ENCODE measurements at regions not wholly inside any gene's neighbourhood (a gene's known extent, or its start where the extent isn't known, plus 50 kb on each side); places are given as distances from the start of the nearest gene placed in this dataset.
"Not testable (repeated sequence)": the region's sequence is repeated elsewhere in the genome, so short reads cannot be mapped to it uniquely, and the experiment has no call there.

- DNase-seq = no peak
Observed at GRCh38 chr20:57835588-57836455, 126.0 kb upstream of the PMEPA1 start.

DNA sequence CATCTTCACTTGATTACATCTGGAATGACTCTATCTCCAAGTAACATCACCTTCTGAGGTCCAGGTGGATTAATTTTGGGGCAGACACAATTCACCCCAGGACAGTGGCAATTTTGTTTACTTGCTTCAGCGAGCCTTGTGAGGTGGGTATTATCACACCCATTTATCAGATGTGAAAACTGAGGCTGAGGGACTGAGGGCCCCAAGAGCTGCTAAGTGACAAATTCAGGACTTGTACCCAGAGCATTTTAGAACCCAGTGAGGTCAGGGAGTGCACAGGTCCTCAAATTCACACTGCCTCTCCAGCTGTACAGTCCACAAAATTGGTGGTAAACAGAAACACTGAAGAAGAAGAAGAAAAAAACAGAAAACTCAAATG lies 125.2 kb upstream of the PMEPA1 start:
- DNase-seq = no peak

- DNase-seq = no peak
Observed at GRCh38 chr20:57834306-57835073, 124.7 kb upstream of the PMEPA1 start.

- no peak for DNase-seq
Observed at GRCh38 chr20:57831993-57832585, 122.3 kb upstream of the PMEPA1 start.

DNA sequence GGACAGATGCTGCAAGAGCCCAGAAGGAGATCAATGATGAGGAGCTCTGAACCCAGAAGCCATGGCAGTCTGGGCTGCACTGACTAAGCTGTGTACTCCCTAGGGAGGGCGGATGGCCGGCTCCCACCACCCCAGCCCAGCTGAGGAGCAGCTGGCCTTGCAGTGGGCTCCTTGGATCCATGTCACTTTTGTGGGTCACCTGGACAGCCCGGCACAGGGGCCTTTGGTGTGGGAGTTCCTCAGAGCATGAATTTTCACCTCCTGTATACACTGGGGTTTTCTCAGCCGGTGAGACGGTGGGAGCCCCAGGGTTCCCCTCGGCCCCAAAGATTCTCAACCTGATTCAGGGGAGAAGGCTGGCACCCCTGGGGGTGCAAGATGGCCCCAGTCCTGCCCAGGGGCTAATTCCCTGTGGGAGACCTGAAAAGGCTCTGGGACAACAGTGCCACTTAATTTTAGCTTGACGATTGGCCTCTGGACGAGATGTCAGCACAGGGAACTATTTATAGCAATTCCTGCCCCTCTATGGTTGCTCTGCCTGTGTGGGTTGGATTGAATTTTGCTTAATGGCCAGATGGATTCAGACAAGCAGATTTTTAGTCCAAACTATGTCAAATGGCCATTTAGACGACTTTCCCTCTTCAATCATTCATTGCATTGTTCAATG lies 121.6 kb upstream of the PMEPA1 start:
- no peak for DNase-seq

DNA sequence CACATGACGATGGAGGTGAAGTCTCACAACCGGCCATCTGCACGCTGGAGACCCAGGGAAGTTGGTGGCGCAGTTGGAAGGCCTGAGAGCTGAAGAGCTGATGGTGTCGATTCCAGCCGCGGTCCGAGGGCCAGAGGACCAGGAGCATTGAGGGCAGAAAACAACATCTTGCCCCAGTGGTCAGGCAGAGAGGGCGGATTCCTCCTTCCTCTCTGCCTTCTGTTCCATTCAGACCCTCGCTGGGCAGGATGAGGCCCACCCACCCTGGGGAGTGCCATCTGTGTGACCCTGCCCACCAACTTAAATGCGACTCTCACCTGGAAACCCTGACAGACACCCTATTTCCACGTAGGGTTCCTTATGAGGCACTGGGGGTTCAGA lies 120.7 kb upstream of the PMEPA1 start:
- DNase-seq = no peak

DNA sequence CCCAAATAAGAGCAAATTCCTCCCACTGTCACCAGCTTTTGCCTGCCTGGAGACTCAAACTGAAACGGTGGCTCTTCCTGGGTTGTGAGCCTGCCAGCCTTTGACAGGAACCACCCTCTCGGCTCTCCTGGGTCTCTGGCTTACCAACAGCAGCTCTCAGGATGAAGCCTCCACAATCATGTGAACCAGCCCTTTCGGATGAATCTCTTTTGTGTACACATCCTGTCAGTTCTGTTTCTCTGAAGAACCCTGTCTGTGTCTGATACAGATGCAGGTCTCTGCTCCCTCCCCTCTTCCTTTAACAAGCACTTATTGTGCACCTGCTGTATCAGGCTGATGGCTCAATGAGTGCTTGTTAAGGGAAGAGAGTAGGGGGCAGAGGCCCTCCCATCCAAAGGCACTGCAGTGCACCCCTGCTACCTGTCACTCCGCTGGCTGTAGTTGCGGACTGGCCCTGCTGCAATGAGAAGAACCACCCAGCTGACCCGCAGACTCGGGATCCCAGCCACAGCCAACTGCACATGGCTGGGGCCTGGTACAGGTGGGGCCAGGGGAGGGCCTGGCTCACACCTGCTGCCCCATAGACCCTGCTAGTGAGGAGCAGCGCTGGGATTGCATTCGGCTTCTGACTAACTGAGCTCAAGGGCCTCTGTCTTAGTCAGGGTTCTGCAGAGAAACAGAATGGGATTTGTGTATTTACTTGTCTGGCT lies 120.1 kb upstream of the PMEPA1 start:
- no peak for DNase-seq

DNA sequence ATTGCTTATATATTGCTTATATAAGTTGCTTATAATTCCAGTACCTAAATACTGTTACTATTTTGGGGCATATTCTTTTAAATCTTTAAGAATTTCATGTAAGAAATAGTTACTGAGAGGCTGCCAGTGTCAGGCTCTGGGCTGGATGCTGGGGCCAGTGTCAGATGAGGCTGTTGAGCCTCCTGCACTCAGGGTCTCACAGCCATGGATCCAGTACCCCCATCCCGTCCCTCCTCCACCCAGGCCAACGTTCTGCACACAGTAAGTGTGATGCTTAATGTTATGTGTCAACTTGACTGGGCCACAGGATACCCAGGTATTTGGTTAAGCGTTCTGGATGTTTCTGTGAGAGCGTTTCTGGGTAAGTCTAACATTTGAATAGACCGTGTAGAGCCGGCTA lies 119.5 kb upstream of the PMEPA1 start:
- no peak for DNase-seq

DNA sequence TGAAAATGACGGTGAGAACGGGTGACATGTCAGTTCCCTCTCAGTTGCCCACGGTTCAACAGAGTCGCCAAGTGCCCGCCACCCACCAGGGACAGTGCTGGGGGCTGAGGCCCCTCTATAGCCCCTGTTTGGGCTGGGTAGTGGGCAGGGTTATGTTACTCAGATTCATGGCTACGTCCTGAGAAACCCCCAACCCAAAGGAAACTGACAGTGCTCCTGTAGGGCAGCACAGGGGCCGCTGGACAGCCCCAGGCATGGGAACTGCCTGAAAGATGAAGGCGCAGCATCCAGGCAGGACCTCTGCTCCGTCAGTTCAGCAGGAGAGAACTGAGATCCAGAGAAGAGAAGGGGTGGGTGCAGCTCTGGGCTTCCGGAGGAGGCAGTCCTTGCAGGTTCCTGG lies 118.9 kb upstream of the PMEPA1 start:
- DNase-seq = no peak

GRCh38 chr20:57826666-57827287 lies 117.0 kb upstream of the PMEPA1 start:
- no peak for DNase-seq

GRCh38 chr20:57824909-57825308 lies 115.1 kb upstream of the PMEPA1 start:
- DNase-seq = no peak

GRCh38 chr20:57821935-57822334 lies 112.1 kb upstream of the PMEPA1 start:
- DNase-seq = no peak

GRCh38 chr20:57819691-57820380 lies 110.0 kb upstream of the PMEPA1 start:
- DNase-seq = no peak

DNA sequence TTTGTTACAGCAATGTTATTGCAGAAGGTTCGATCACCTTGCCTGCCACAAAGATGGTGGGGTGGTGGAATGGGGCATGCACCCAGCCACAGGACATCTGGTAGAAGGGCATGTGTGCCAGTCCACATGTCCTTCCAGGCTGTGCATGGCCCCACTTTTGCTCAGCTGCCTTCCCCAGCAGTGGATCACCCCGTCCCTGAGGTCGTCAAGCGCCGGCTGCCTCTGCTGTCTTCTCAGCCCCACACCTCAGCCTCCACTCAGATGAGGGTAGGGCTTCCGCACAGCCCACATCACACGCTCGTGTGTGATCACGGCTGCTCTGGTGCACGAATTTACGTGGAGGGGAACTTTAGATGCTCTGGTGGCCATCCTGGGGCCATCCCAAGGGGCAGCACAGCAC lies 109.5 kb upstream of the PMEPA1 start:
- DNase-seq = no peak

GRCh38 chr20:57818418-57819181 lies 108.8 kb upstream of the PMEPA1 start:
- DNase-seq = no peak

GRCh38 chr20:57815405-57815804 lies 105.6 kb upstream of the PMEPA1 start:
- no peak for DNase-seq

GRCh38 chr20:57814529-57814928 lies 104.7 kb upstream of the PMEPA1 start:
- no peak for DNase-seq

DNA sequence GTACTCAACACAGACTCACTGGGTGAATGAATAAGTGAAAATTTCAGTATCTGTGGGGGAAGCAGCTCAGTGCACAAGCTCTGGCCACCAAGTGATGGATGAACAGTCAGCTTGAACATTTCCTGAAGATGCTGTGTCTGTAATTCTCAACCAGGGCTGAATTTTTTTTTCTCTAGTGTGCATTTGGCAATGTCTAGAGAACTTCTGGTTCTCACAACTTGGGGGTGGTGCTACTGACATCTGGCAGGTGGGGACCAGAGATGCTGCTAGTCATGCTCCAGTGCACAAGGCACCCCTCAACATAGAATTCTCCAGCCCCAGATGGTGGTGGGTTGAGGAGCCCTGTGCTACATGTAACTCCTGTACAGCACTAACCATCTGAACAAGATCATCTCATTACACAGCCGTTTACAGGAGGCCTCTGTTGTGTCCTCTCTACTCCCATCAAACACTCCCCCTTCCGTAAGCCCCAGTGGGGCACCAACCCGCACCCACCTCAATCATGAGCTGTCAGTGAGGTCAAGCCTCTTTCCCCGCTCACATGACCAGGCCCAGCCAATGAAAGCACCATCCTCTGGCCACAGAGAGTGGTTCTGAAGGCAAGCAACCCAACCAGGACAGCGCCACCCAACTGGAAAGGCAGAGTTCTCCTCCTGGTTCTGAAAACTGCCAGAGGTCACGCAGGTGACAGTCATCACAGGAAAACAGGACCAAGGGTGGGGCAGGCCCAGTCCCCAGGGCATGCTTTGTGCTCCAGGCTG lies 103.9 kb upstream of the PMEPA1 start:
- no peak for DNase-seq

DNA sequence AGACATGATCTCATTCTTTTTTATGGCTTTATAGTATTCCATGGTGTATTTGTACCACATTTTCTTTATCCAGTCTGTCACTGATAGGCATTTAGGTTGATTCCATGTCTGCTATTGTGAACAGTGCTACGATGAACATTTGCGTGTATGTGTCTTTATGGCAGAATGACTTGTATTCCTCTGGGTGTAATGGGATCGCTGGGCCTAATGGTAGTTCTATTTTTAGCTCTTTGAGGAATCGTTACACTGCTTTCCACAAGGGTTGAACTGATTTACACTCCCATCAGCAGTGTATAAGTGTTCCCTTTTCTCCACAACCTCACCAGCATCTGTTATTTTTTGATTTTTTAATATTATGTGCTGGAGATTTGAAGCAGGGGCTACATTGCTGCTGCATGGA lies 102.8 kb upstream of the PMEPA1 start:
- DNase-seq = not testable (repeated sequence)
